ENCODE measurements at regions not wholly inside any gene's neighbourhood (a gene's known extent, or its start where the extent isn't known, plus 50 kb on each side); places are given as distances from the start of the nearest gene placed in this dataset.

GRCh38 chr1:99580451-99580850 is 65.5 kb upstream of the PALMD start:
- no peak for DNase-seq

GRCh38 chr1:99587008-99587407 is 58.9 kb upstream of the PALMD start:
- DNase-seq = no peak

GRCh38 chr1:99589186-99589636 is 56.7 kb upstream of the PALMD start:
- DNase-seq = no peak

- DNase-seq = no peak
Observed at GRCh38 chr1:99590578-99591209, 55.2 kb upstream of the PALMD start.

GRCh38 chr1:99591886-99592285 is 54.0 kb upstream of the PALMD start:
- DNase-seq = no peak

- no peak for DNase-seq
Observed at GRCh38 chr1:99594205-99594604, 51.7 kb upstream of the PALMD start.

- DNase-seq = no peak
Observed at GRCh38 chr1:99595041-99595440, 50.9 kb upstream of the PALMD start.

GRCh38 chr1:99595441-99595840 is 50.5 kb upstream of the PALMD start:
- no peak for DNase-seq

Data from effector CD4-positive, alpha-beta T cell (primary cell).